B cell (primary cell): ENCODE measurements at regions not wholly inside any gene's neighbourhood (a gene's known extent, or its start where the extent isn't known, plus 50 kb on each side); places are given as distances from the start of the nearest gene placed in this dataset.

Experiments used
- ATAC-seq: fragments of 200-7000 bp; cut with Tn5 transposase; one replicate; pipeline ENCODE4 v1.10.0; 2021; ENCODE audit warnings: low read depth, mild to moderate bottlenecking, moderate number of reproducible peaks, moderate library complexity
- CTCF ChIA-PET: fragments of 350-600 bp; sonication (Branson Sonifier 250); formaldehyde crosslinking; loops from one replicate; lab custom pipeline; 2021; ENCODE audit warnings: antibody characterized with exemption, inconsistent platforms; lab: Charles Lee
- POLR2A ChIA-PET: fragments of 350-600 bp; sonication (Branson Sonifier 250); formaldehyde crosslinking; loops from one replicate; lab custom pipeline; 2021; ENCODE audit warnings: antibody characterized with exemption; lab: Charles Lee
- DNase-seq: peaks from one replicate; pipeline ENCODE4 v3.0.0; 2013
- H2AFZ ChIP-seq: 2 replicates; pipeline ENCODE4 v1.6.1; 2012; ENCODE audit warnings: mild to moderate bottlenecking, low read depth, low read length; ENCODE audit not compliant: insufficient read depth, poor library complexity, severe bottlenecking
- H3K27ac ChIP-seq, 2 donors: 1 replicate in 1 of 2; 2 replicates in 1 of 2; pipeline ENCODE4 v1.5.1; 2012 to 2013; ENCODE audit warnings: low read length in 2 of 2, mild to moderate bottlenecking in 2 of 2, moderate library complexity in 1 of 2
- H3K27me3 ChIP-seq, 4 experiments: fragments of 200-600 bp in 1 of 4; sonication (generic) in 1 of 4; replicated peaks in 1 of 4; 1 replicate in 2 of 4; 2 replicates in 2 of 4; pipeline versions ENCODE4 v1.6.1 to v1.7.0; 2013 to 2016; ENCODE audit warnings: low read length in 3 of 4, mild to moderate bottlenecking in 2 of 4, mixed read lengths in 1 of 4, moderate library complexity in 1 of 4; ENCODE audit not compliant: insufficient read depth in 4 of 4, control insufficient read depth in 3 of 4; ENCODE audit errors: control extremely low read depth in 1 of 4
- H3K36me3 ChIP-seq, 2 experiments: replicated peaks in 1 of 2; 1 replicate in 1 of 2; 2 replicates in 1 of 2; pipeline versions ENCODE4 v1.6.1 to v1.7.1; 2013; ENCODE audit warnings: low read length in 1 of 2; ENCODE audit not compliant: insufficient read depth in 2 of 2, control insufficient read depth in 1 of 2; ENCODE audit errors: control extremely low read depth in 1 of 2, extremely low read depth in 1 of 2
- H3K4me1 ChIP-seq, 2 donors: fragments of 200-600 bp in 1 of 2; sonication (generic) in 1 of 2; 1 replicate in 1 of 2; 2 replicates in 1 of 2; pipeline versions ENCODE4 v1.5.1 to v1.6.1; 2013 to 2017; ENCODE audit warnings: low read length in 2 of 2; ENCODE audit not compliant: control insufficient read depth in 2 of 2, insufficient read depth in 2 of 2
- H3K4me2 ChIP-seq: replicated peaks from 2 replicates; pipeline ENCODE3; 2012; ENCODE audit warnings: mild to moderate bottlenecking, low read depth, low read length; ENCODE audit not compliant: poor library complexity, severe bottlenecking
- H3K4me3 ChIP-seq, 5 experiments: fragments of 200-600 bp in 1 of 5; sonication (generic) in 1 of 5; 1 replicate in 3 of 5; 2 replicates in 2 of 5; pipeline versions ENCODE4 v1.5.1 to v1.7.0; 2011 to 2016; ENCODE audit warnings: low read length in 4 of 5, mild to moderate bottlenecking in 4 of 5, low read depth in 2 of 5, control low read depth in 1 of 5, moderate library complexity in 1 of 5; ENCODE audit not compliant: insufficient read depth in 1 of 5; ENCODE audit errors: control extremely low read depth in 1 of 5, extremely low read depth in 1 of 5
- H3K79me2 ChIP-seq: fragments of 200-600 bp; sonication (generic); one replicate; pipeline ENCODE4 v1.6.0; 2016; ENCODE audit warnings: low read length; ENCODE audit not compliant: control insufficient read depth, insufficient read depth
- H3K9ac ChIP-seq: fragments of 200-600 bp; sonication (generic); 2 replicates; pipeline ENCODE4 v1.6.1; 2017; ENCODE audit warnings: mild to moderate bottlenecking, low read length, moderate library complexity
- H3K9me3 ChIP-seq, 3 donors: one replicate each; pipeline versions ENCODE4 v1.6.1 to v1.7.1; 2013; ENCODE audit warnings: low read length in 2 of 3; ENCODE audit not compliant: control insufficient read depth in 2 of 3, insufficient read depth in 1 of 3; ENCODE audit errors: control extremely low read depth in 1 of 3
- H4K20me1 ChIP-seq: 2 replicates; pipeline ENCODE4 v1.6.0; 2012; ENCODE audit warnings: mild to moderate bottlenecking, low read length; ENCODE audit not compliant: insufficient read depth, control insufficient read depth, poor library complexity, severe bottlenecking
- H3K27ac Mint-ChIP-seq: one replicate; pipeline ENCODE4 v1.8.0; 2021; ENCODE audit warnings: mixed read lengths
- H3K27me3 Mint-ChIP-seq: one replicate; pipeline ENCODE4 v1.8.0; 2021; ENCODE audit warnings: mixed read lengths
- H3K4me1 Mint-ChIP-seq: one replicate; pipeline ENCODE4 v1.8.0; 2021; ENCODE audit warnings: mixed read lengths
- H3K4me3 Mint-ChIP-seq: one replicate; pipeline ENCODE4 v1.8.0; 2021; ENCODE audit warnings: mixed read lengths
- H3K9me3 Mint-ChIP-seq: one replicate; pipeline ENCODE4 v1.8.0; 2022; ENCODE audit warnings: mixed read lengths; ENCODE audit not compliant: insufficient read depth
- EZH2 ChIP-seq: IDR thresholded peaks from 2 replicates; pipeline ENCODE4 v1.6.1; 2012; ENCODE audit warnings: borderline replicate concordance, low read depth, mild to moderate bottlenecking, moderate library complexity, low read length; ENCODE audit not compliant: insufficient read depth, poor library complexity, severe bottlenecking
- WGBS: methylation state at CpG from one replicate; pipeline ENCODE4 v1.1.5; 2013; ENCODE audit warnings: missing lambda C conversion rate; ENCODE audit not compliant: insufficient coverage; 5-methylcytosine and 5-hydroxymethylcytosine counted together
- intact Hi-C: fragments of 100-400 bp; cut with micrococcal nuclease; formaldehyde crosslinking; loops from one replicate; pipeline ENCODE4 v1.10.0; 2022
- TF ChIP-seq, protein P1 (sequence below): fragments of 200-600 bp; IDR thresholded peaks from one replicate; pipeline ENCODE4 v1.8.0; 2022; ENCODE audit warnings: antibody characterized with exemption, mild to moderate bottlenecking

DNA sequence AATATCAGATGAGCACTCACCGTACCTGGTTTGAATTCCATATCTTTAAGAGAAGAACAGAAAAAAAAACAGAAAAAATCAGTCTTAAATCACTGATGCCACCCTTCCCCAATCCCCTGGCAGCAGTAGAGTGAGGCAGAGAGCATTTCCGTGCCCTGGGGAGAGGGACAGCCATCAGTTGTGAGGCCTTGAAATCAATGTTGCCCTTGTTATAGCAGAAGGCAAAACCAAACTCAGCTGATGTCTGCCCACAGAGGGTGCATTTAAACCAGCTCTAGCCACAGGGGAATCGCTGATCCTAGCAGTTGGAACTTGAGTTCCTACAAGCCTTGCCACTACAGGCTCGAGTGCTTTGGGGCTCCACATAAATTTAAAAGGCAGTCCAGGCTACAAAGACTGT is 338.5 kb upstream of the FMR1 start:
- Histone ChIP-seq H3K4me1 (no peaks in the 10 kb centered on the region), H3K27ac (no peak overlapping the region), H2AFZ (no peak overlapping the region), H3K4me2 (no peak overlapping the region), H3K9ac (no peak overlapping the region), H3K79me2 (no peaks in the 10 kb centered on the region), H3K36me3 (no peaks in the 10 kb centered on the region), H3K9me3 (no peaks in the 10 kb centered on the region), H3K27me3 (no peaks in the 10 kb centered on the region), H4K20me1 (no peaks in the 10 kb centered on the region), H3K4me3 (no peak overlapping the region)
- intact Hi-C loops = no loop called here
- WGBS = 67% methylated on average over 3 of the region's 4 CpGs
- ChIA-PET CTCF (no interaction called here), POLR2A (no interaction called here)
- TF ChIP-seq, protein P1, sequence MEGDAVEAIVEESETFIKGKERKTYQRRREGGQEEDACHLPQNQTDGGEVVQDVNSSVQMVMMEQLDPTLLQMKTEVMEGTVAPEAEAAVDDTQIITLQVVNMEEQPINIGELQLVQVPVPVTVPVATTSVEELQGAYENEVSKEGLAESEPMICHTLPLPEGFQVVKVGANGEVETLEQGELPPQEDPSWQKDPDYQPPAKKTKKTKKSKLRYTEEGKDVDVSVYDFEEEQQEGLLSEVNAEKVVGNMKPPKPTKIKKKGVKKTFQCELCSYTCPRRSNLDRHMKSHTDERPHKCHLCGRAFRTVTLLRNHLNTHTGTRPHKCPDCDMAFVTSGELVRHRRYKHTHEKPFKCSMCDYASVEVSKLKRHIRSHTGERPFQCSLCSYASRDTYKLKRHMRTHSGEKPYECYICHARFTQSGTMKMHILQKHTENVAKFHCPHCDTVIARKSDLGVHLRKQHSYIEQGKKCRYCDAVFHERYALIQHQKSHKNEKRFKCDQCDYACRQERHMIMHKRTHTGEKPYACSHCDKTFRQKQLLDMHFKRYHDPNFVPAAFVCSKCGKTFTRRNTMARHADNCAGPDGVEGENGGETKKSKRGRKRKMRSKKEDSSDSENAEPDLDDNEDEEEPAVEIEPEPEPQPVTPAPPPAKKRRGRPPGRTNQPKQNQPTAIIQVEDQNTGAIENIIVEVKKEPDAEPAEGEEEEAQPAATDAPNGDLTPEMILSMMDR = no peak
- no peak for TF ChIP-seq EZH2
- DNase-seq (no peak), ATAC-seq (no peak)
- Mint-ChIP-seq H3K4me1 (no peaks in the 10 kb centered on the region), H3K27ac (no peak overlapping the region), H3K4me3 (no peak overlapping the region), H3K9me3 (peaks cover 2% of the 10 kb centered on the region), H3K27me3 (no peaks in the 10 kb centered on the region)

DNA sequence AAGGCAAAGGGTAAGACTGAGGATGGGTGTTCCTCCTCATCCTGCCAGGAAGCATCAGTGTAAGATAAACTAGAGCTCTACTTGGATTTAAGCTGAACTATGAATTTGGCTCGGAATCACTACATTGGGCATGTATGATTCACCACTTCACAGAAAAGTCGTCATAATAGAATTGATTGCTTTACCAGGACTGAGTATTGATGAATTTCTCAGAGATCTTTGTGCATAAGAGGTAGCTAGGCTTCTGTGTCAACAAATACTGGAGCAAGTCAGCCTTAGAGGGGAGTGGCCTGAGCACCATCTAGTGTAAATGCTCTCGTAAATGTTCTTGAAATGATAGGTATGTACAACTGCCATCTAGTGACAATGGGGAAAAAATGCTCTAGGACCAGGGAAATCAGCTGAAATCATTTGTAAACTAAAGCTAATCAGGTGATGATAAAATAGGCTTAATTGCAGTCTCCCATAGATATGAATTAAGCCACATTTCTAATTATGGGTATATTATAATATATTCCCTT is 309.5 kb upstream of the FMR1 start:
- ChIA-PET CTCF (no interaction called here), POLR2A (no interaction called here)
- no peak overlapping the region for H3K4me3 Mint-ChIP-seq
- Histone ChIP-seq H3K9ac (no peak overlapping the region), H3K36me3 (no peaks in the 10 kb centered on the region), H2AFZ (no peak overlapping the region), H3K4me3 (no peak overlapping the region), H3K27me3 (no peaks in the 10 kb centered on the region), H3K9me3 (no peaks in the 10 kb centered on the region), H4K20me1 (no peaks in the 10 kb centered on the region), H3K27ac (no peak overlapping the region), H3K79me2 (no peaks in the 10 kb centered on the region), H3K4me1 (no peaks in the 10 kb centered on the region), H3K4me2 (no peak overlapping the region)
- ATAC-seq (no peak), DNase-seq (no peak)
- WGBS = no CpG with 5 or more reads among the region's 3 CpGs
- H3K27me3 Mint-ChIP-seq = no peaks in the 10 kb centered on the region
- TF ChIP-seq EZH2 = no peak
- TF ChIP-seq, protein P1 = no peak
- H3K27ac Mint-ChIP-seq = no peak overlapping the region
- no peaks in the 10 kb centered on the region for H3K4me1 Mint-ChIP-seq
- H3K9me3 Mint-ChIP-seq = peaks cover 6% of the 10 kb centered on the region
- intact Hi-C loops = no loop called here
